B cell (primary cell): ENCODE measurements at regions not wholly inside any gene's neighbourhood (a gene's known extent, or its start where the extent isn't known, plus 50 kb on each side); places are given as distances from the start of the nearest gene placed in this dataset.

Experiments used
- CTCF ChIP-seq: fragments of 200-600 bp; IDR thresholded peaks from one replicate; pipeline ENCODE4 v1.8.0; 2022; ENCODE audit warnings: antibody characterized with exemption, mild to moderate bottlenecking
- EZH2 ChIP-seq: IDR thresholded peaks from 2 replicates; pipeline ENCODE4 v1.6.1; 2012; ENCODE audit warnings: borderline replicate concordance, low read depth, mild to moderate bottlenecking, moderate library complexity, low read length; ENCODE audit not compliant: insufficient read depth, poor library complexity, severe bottlenecking

GRCh38 chr7:84508606-84509005 lies 314.0 kb upstream of the SEMA3A start:
- TF ChIP-seq CTCF (no peak), EZH2 (no peak)
